AG09319 (cell line): ENCODE measurements at regions not wholly inside any gene's neighbourhood (a gene's known extent, or its start where the extent isn't known, plus 50 kb on each side); places are given as distances from the start of the nearest gene placed in this dataset.

Experiments
- DNase-seq: peaks from one replicate; pipeline ENCODE4 v3.0.0-alpha.2; 2010; ENCODE audit warnings: low read depth; ENCODE audit errors: extremely low read depth
- CTCF ChIP-seq: IDR thresholded peaks from 2 replicates; pipeline ENCODE4 v1.5.1; 2011; ENCODE audit warnings: low read depth, mild to moderate bottlenecking, inconsistent platforms, low read length, moderate library complexity

DNA sequence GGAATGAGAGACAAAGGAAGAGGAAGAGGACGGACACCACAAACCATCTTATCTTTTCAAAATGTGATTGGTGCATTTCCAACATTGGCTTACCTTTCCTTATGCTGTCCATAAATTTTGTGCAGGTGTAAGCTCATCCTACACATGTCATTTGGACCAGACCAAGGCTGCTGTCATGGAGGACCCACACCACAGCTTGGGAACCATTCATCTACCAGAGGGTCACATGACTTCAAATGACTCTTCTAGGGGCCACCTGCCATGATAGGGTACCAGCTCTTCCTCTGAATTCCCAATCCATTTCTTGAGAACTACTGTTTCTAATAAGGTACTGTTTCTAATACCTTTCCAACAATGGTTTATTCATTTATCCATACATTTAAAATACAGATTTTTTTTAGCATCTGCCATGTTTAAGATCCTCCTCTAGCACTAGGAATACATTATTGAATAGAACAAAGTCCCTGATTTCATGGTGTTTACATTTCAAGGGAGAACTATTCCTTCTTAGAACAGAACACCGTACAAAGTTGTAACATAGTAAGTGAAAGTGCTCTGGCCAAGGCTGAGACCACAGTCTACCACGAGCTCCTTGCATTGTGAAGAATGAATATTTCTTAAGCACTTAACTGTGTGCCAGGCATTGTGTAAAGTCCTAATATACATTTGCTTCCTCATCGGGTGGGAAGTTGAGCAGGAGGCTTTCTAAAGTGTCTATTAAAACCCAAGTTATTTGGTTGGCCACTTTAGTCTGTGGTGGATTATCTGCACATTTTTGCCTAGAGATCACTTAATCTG lies 246.1 kb upstream of the FN1 start:
- no peak for DNase-seq
- no peak for TF ChIP-seq CTCF

DNA sequence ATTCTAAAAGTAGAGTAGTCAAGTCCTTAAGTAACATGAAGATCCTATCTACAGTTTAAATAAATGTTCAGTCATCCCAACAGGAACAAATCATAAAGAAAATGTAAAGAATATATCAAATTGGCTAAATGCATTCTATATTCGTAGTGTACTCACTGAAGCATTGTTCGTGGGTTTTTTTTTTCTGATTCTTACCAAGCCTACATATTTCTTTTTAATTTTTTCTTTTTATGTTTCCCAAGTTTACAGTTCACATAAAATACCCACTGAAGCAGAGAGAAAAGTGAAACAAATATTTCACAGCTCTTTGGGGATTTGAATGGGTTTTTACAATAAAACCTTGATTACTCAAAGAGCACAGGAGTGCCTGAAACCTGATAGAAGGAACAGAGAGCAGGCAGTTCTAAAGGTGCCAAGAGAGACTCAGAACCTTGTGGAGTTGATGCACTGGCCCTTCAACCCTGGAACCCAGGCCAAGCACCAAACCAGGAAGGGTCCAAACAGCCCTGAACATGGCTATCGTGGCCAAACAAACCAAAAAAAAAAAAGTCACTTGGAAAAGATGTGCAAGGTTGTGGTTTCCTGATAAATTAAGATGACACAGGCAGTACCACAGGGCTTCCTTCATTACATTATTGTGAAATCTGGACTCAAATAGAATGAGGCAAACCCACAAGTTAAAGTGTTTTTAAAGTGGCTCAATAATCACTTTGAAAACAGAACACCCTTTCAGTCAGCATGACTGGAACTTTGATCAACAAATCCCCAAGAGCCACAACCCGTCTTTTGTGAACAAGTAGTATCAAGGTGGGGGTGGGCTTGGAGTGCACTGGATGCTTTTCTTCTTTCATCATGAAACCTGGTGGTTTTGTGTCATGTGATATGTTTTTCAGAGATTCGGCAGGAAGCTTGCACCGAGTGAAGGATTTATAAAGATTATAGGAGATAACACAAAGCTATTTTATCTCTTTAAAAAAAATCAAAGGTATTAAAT lies 245.0 kb upstream of the FN1 start:
- no peak for DNase-seq
- no peak for TF ChIP-seq CTCF

- no peak for DNase-seq
- no peak for TF ChIP-seq CTCF
Measured at GRCh38 chr2:215678094-215678493, 242.2 kb upstream of the FN1 start.

DNA sequence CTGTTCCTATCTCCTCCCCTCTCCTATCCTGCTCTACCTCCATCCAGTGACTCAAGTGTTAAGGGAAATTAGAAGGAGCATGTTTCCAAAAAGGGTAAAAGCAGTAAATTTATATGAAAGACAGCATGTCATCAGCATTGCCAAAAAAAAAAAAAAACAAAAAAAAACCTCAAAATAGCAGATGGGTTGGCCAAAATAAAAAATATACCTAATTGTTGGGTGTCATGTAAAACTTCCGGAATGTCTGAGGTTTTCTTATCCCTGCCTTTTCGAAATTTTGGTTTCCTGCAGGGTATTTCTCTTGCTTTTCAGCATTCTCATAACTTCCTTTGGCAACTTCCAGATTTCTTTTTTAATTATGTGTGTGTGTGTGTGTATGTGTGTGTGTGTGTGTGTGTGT lies 241.6 kb upstream of the FN1 start:
- no peak for DNase-seq
- no peak for TF ChIP-seq CTCF

GRCh38 chr2:215672406-215672805 lies 236.5 kb upstream of the FN1 start:
- no peak for DNase-seq
- no peak for TF ChIP-seq CTCF

DNA sequence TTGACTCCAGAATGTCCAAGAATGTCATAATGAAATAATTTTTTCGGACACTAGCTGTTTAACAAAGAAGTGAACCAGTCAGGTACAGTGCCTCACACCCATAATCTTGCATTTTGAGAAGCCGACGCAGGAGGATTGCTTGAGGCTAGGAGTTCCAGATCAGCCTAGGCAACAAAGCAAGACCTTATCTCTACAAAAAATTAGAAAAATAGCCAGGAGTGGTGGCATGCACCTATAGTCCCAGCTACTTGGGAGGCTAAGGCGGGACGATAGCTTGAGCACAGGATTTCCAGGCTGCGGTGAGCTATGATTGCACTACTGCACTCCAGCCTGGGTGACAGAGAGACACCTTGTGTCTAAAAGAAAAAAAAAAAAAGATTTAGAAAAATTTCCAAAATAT lies 235.8 kb upstream of the FN1 start:
- no peak for TF ChIP-seq CTCF

GRCh38 chr2:215671244-215671643 lies 235.4 kb upstream of the FN1 start:
- TF ChIP-seq CTCF: no peak
- no peak for DNase-seq

More for the DNA sequence above, 235.8 kb upstream of the FN1 start:
- no peak for DNase-seq
